Nephron (organoid): ENCODE measurements at regions not wholly inside any gene's neighbourhood (a gene's known extent, or its start where the extent isn't known, plus 50 kb on each side); places are given as distances from the start of the nearest gene placed in this dataset.

Experiments
- H3K27ac Mint-ChIP-seq, 3 experiments: 2 replicates each; pipeline ENCODE4 v1.8.0; 2020; ENCODE audit warnings: mixed read lengths in 3 of 3, mild to moderate bottlenecking in 2 of 3, moderate library complexity in 1 of 3
- H3K27me3 Mint-ChIP-seq: 2 replicates; pipeline ENCODE4 v1.8.0; 2021; ENCODE audit warnings: low read depth, mild to moderate bottlenecking, moderate library complexity, mixed read lengths
- H3K36me3 Mint-ChIP-seq: 2 replicates; pipeline ENCODE4 v1.8.0; 2020; ENCODE audit warnings: low read depth, mixed read lengths
- H3K4me1 Mint-ChIP-seq: 2 replicates; pipeline ENCODE4 v1.8.0; 2020; ENCODE audit warnings: mixed read lengths
- H3K4me3 Mint-ChIP-seq, 3 experiments: 2 replicates each; pipeline ENCODE4 v1.8.0; 2020; ENCODE audit warnings: mild to moderate bottlenecking in 3 of 3, mixed read lengths in 3 of 3, moderate library complexity in 2 of 3
- H3K9me3 Mint-ChIP-seq: 2 replicates; pipeline ENCODE4 v1.8.0; 2020; ENCODE audit warnings: mixed read lengths
- CTCF ChIP-seq, 3 experiments: fragments of 200-600 bp; sonication (generic); IDR thresholded peaks; one replicate each; pipeline ENCODE4 v1.5.0; 2021; ENCODE audit warnings: antibody characterized with exemption in 3 of 3; ENCODE audit not compliant: unreplicated experiment in 3 of 3

GRCh38 chr3:117565777-117566176 lies 856.2 kb downstream of the TUSC7 start:
- no peaks in the 10 kb centered on the region for H3K36me3 Mint-ChIP-seq
- H3K4me3 Mint-ChIP-seq: no peak overlapping the region
- H3K4me1 Mint-ChIP-seq: no peaks in the 10 kb centered on the region
- no peak overlapping the region for H3K27ac Mint-ChIP-seq
- no peak for TF ChIP-seq CTCF (IDR thresholded peaks at IDR 0.05; ENCODE audit: unreplicated experiment in 3 of 3)
- no peaks in the 10 kb centered on the region for H3K27me3 Mint-ChIP-seq
- H3K9me3 Mint-ChIP-seq: no peaks in the 10 kb centered on the region

GRCh38 chr3:117566926-117567325 lies 857.3 kb downstream of the TUSC7 start:
- Mint-ChIP-seq H3K27ac (no peak overlapping the region), H3K36me3 (no peaks in the 10 kb centered on the region), H3K4me3 (no peak overlapping the region), H3K27me3 (no peaks in the 10 kb centered on the region), H3K4me1 (no peaks in the 10 kb centered on the region), H3K9me3 (no peaks in the 10 kb centered on the region)
- no peak for TF ChIP-seq CTCF (IDR thresholded peaks at IDR 0.05; ENCODE audit: unreplicated experiment in 3 of 3)

GRCh38 chr3:117567382-117567781 lies 857.8 kb downstream of the TUSC7 start:
- no peaks in the 10 kb centered on the region for H3K4me1 Mint-ChIP-seq
- H3K4me3 Mint-ChIP-seq: no peak overlapping the region

GRCh38 chr3:117567906-117568305 lies 858.3 kb downstream of the TUSC7 start:
- no peak for TF ChIP-seq CTCF (IDR thresholded peaks at IDR 0.05; ENCODE audit: unreplicated experiment in 3 of 3)
- H3K4me3 Mint-ChIP-seq: no peak overlapping the region
- H3K36me3 Mint-ChIP-seq: no peaks in the 10 kb centered on the region
- H3K4me1 Mint-ChIP-seq: peaks cover 4% of the 10 kb centered on the region
- no peaks in the 10 kb centered on the region for H3K27me3 Mint-ChIP-seq
- H3K9me3 Mint-ChIP-seq: no peaks in the 10 kb centered on the region
- no peak overlapping the region for H3K27ac Mint-ChIP-seq

More at GRCh38 chr3:117567382-117567781, 857.8 kb downstream of the TUSC7 start:
- H3K27me3 Mint-ChIP-seq: no peaks in the 10 kb centered on the region
- H3K9me3 Mint-ChIP-seq: no peaks in the 10 kb centered on the region
- no peak overlapping the region for H3K27ac Mint-ChIP-seq
- no peaks in the 10 kb centered on the region for H3K36me3 Mint-ChIP-seq
- TF ChIP-seq CTCF (IDR thresholded peaks at IDR 0.05; ENCODE audit: unreplicated experiment in 3 of 3): no peak

GRCh38 chr3:117572786-117573185 lies 863.2 kb downstream of the TUSC7 start:
- Mint-ChIP-seq H3K4me3 (no peak overlapping the region), H3K27me3 (no peaks in the 10 kb centered on the region), H3K9me3 (peaks cover 4% of the 10 kb centered on the region), H3K27ac (peak overlapping the region in 1 of 3 experiments; percentile 16), H3K4me1 (peaks cover 7% of the 10 kb centered on the region), H3K36me3 (no peaks in the 10 kb centered on the region)
- no peak for TF ChIP-seq CTCF (IDR thresholded peaks at IDR 0.05; ENCODE audit: unreplicated experiment in 3 of 3)

- H3K9me3 Mint-ChIP-seq: peaks cover 4% of the 10 kb centered on the region
- no peak overlapping the region for H3K4me3 Mint-ChIP-seq
- no peaks in the 10 kb centered on the region for H3K27me3 Mint-ChIP-seq
- H3K36me3 Mint-ChIP-seq: no peaks in the 10 kb centered on the region
- no peak overlapping the region for H3K27ac Mint-ChIP-seq
- TF ChIP-seq CTCF (IDR thresholded peaks at IDR 0.05; ENCODE audit: unreplicated experiment in 3 of 3): no peak
- H3K4me1 Mint-ChIP-seq: peaks cover 4% of the 10 kb centered on the region
Measured at GRCh38 chr3:117580806-117581205, 871.2 kb downstream of the TUSC7 start.
